GM21367 (cell line): ENCODE measurements at regions not wholly inside any gene's neighbourhood (a gene's known extent, or its start where the extent isn't known, plus 50 kb on each side); places are given as distances from the start of the nearest gene placed in this dataset.
A peak's percentile ranks its signal among the peaks of the same experiment; 100 is the strongest.
"Not testable (repeated sequence)": the region's sequence is repeated elsewhere in the genome, so short reads cannot be mapped to it uniquely, and the experiment has no call there.

Experiments
- ATAC-seq: cut with Tn5 transposase; IDR thresholded peaks from one replicate; pipeline ENCODE4 v1.9.1; 2021; ENCODE audit not compliant: unreplicated experiment

DNA sequence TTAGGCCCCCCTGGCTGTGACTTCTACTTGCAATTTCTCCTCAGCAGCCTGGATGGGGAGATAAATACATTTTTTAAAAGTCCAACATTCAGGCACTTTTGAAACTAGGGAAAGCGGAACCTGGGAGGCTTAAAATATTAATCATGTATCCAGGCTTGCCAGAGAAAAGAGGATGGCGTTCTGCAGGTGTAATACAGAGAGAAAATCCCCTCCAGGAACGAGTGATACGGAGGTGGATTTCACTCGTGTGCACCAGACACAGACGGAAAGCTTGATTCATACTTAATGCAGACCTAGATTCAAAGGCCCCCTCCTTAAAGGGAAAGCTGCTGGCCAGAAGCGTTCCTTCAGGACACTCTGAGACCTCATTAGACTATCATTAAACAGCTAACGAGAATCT lies 354.0 kb upstream of the BOD1L1 start:
- ATAC-seq = no peak

DNA sequence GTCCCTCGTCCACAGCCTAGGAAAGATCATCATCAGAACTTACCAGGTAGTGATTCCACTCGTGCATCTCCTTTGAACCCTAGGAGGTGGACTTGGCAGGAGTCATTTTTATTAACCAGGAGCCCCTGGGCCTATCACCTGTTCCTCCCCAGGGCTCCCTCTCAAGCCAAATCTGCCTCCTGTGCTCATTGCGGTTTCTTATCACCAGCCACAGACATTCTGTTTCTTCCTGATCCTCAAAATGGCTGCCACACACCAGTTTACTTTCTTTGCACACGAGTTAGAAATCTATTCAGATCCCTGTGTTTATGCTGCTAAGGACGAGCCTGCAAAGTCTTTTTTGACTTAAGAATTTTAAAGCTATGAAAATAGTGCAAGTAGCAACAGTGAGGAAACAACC lies 354.5 kb upstream of the BOD1L1 start:
- no peak for ATAC-seq

DNA sequence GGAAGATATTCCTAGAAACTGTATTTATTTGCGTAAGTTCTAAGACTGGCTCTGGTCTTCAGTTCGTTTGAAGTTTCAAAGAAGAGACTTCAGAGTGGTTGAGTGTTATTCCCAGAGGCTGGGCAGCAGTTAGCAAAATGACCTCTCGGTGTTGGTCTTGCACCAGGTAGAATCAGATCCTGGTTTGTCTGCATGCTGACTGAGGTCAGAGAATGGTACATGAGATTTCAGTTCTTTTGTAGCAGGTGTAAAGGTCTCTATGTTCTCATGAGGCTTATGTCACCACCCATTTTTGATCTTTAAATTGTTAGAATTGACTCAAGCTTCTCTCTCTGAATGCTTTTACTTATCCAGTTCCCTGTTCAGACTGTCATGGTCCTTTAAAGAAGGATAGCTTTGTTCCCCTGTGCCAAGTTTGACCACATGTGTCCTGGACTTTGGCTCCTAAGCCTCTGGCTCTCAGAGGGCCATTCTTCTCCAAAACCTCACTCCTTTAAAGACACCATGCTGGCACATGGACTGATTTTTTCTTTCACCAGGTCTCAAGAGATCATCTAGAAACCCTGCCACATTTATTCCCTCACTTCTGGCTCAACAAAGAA lies 355.8 kb upstream of the BOD1L1 start:
- no peak for ATAC-seq

DNA sequence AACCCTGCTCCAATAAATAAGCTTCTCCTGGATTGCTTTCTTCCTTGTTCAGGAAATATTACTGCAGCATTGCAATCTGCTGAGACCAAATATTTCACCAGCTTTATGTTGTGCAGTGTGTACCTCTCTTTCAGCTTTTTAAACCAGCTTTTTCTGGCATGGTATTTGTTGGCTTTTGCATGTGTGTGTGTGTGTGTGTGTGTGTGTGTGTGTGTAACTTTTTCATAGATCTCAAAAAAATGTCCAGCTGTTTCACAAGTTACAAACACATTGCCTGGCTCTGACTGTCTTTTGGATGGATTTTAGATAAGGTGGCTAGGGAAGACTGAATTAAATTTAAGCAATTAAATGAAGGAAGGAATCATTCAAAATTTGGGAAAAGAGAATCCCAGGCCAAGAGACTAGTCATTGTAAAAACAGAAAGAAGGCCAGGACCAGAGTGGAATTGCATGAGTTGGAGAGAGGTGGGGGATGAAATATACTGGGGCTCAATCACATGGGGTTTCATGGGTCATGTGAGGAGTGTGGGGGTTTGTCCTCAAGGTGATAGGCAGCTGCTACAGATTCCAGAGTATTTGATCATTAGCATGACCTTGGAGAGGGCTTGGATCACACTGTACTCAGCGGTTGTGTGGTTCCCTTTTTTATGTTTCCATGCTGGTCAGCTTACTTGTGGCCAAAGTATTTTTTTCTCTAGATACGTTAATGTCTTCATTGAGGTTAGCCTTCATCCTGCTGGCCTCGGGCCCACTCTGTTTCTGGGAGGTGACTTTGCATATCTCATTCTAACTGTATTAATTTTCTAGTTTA lies 357.7 kb upstream of the BOD1L1 start:
- no peak for ATAC-seq

DNA sequence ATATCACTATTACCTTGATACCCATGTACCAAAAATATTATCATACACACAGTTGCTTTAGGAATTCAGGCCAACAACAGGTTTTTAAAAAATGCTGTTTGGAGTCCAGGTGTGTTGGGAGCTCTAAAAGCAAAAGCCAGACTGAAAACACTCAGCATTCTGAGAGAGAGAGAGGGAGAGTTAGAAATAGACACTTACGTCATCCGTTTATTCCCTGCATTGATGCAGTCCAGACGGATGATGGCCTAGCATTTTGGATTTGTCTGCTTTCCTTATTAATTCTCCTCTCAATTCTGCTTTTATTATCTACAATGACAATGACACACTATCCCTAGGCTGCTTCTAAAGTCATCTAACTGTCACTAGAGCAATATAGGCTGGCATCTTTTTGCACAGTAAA lies 358.3 kb upstream of the BOD1L1 start:
- ATAC-seq = no peak

DNA sequence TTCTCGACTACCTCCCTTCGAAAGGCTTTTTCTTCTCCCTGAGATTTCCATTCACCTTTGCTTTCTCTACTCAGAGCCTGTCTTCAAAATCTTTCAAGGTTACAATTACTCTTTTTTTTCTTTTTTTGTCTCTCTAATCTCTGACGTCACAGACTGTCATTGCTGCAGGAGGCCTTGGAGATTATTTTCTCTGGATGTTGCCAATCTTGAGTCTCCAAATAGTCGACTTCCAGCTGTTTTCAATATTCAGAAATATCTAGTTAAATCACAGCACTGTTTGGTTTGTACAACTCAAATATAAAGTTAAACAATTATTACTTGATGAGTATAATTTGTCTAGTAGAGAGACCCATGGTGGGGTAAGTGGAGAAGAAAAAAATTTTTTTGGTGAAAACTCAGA lies 359.0 kb upstream of the BOD1L1 start:
- no peak for ATAC-seq

DNA sequence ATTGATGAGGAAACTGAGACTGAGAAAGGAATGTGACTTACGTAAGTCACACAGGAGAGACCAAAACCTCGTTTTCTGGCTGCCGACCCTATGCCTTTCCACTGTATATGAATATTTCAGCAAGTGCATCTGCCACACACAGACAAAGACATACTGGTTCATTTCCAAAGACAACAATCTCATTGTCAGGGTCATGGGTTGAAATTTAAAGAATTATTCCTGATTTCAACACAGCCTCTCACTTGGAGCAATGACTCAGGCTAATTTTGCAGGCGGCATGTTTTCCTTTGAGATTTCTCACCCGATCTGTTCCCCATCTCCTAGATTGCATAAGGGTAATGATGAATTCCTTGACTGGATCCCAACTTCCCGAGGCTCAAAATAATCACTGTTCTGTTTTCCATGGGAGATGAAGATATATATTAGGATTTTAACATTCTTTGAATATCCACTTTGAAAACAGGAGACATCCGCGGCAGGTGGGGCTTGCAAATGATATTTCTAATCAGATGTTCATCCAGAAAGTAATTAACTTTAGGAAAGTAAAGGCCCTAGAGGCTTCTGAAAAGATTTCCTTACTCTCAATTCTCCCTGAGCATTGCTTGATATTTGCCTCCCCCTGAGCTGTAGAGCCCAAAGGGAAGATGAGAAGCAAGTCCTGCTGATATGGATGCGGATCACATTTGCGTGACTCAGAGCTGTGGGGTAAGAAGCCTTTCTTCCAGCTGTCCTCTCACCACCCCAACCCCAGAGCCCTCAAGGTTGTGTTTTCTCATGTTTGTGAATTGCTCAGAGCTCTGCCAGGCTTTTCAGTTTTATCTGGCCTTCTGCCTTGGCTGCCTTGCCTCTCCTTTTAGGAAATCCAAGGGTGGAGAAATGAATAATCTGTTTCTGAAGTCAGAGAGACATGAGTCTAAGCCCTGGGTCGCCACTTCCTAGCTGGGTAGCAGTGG lies 361.1 kb upstream of the BOD1L1 start:
- no peak for ATAC-seq

DNA sequence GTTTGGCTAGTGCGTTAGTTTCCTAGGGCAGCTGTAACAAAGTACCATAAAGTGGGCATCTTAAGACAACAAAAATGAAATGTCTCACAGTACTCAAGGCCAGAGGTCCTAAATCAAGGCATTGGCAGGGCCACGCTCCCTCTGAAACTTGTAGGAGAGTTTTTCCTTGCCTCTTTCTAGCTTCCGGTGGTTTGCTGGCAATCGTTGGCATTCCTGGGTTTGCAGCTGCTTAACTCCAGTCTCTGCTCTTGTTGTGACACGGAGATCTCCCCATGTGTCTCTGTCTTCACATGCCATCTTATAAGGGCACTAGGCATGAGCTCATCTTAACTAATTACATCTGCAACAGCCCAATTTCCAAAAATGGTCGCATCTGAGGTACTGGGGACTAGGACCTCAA lies 362.0 kb upstream of the BOD1L1 start:
- ATAC-seq = no peak

DNA sequence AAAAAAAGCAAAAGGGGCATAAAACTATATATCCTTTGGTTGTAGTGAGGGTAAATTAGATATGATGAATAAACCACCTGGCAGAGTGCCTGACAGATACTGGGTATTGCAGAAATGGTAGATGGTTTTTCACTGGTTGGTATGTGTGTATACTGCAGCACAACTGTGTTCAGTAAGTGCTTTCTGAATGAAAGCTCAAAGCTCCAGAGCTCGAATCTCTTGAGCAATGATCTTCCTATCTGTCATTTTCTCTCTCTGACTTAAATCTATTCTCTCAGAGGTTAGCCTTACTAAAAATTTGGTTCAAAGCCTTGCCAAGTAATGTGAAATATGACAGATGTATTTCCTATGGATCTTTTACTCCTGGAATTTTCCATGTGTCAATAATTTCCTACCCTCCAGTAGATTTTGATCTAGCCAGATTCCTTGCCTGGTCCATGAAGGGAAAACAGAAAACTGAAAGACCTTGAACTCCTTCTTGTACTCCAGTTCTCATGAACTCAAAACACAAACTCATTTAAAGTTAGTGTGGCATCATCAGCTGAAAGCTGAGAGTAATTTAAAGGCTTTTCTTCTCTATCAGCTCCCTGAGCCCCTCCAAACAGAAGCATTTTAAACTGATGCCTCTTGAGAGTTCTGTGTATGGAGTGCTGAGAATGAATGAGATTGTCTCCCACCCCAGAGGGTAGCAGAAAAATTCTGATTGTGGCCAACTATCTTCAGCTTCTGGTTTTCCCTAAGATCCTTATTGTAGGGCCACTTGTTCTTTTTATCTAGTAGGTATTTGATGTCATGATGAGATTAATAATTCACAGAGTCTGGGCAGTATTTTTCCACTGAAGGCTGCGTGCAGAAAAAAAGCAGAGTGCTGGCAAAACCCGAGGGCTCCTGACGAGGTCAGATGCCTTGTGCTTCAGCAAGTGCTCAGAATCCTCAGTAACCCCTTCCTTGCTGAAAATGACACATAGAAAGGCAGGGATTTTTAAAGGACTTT lies 363.4 kb upstream of the BOD1L1 start:
- no peak for ATAC-seq

DNA sequence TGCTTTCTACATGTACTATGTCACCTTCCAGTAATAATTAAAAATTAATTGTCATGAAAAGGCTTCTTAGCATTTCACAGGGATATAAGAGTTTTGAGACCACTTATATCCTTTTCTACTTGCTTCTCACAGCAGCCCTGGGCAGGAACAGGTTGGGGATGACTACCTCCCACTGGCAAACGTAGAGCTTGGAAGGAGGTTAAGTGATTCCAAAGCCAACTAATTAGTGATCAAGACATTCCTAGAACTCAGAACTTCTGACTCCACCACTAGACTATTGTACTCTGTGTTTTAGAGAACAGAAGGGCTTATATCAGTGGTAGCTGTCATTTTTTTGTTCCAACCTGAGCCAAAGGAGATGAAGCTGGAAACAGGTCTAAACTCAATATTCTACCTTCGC lies 364.5 kb upstream of the BOD1L1 start:
- ATAC-seq = no peak

DNA sequence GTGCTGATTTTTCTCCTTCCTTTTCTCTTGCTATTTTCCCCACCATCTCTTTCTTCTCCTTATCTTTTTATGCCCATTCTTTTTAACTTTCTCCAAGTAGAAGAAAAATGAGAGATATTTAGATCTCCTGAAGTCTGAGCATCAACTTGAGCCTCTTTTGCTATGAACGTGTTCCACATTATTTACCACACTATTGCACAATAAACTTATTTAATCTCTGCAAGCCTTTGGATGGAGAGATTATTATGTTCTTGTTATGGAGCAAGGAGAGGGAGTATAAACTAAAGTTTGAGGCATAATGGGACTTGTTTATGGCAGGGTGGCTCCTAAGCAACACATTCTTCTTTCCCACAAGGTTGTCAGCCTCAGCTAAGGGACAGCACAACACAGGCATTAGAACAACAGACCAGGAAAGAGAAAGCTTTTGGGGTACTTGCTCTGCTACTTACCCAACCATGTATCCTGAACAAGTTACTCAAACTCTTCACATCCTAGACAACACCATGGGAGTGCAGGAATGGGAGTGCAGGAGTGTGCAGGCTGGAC lies 365.5 kb upstream of the BOD1L1 start:
- no peak for ATAC-seq

DNA sequence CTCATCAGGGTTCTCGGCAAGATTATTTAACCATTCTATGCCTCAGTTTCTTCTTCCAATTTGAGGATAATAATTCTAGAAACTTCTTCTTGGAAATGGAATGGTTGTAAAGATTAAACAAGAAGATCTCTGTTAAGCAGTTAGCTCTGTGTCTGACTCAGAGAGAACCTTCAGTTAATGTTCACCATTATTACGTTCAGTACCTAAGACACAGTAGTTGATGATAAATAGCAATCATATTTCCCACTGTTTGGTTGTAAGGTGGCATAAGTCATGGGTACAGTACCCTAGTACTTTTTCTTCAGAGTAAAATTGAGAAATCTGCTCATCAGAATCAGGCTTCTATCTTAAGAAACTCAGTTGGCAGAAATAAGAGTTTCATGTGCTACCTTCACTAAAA lies 366.5 kb upstream of the BOD1L1 start:
- no peak for ATAC-seq

DNA sequence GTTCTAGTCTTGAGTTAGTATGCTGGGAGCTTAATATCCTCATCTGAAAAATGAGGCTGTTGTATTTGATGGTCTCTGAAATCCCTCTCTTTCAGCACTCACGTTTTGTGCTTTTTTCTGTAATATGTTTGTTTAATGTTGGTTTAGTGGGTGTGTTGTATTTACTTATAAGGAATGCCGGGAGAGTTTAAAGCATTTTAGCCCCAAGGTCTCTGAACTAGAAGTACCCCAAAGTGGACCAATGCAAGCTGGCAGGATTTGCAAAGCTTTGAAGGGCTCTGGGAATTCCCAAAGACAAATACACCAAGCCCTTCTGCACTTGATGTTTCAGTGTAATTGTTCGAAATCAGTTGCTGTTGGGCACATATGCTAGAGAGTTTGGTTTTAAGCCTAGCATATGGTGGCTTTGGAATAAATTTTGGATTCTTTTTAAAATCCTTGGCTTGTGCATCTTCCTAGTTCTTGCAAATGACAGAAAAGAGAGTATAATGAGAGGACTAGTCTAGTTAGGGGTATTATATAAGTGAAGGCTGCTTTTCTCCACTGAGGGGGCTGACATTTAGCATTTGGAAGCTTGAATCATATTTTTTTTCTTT lies 371.4 kb upstream of the BOD1L1 start:
- ATAC-seq = no peak

DNA sequence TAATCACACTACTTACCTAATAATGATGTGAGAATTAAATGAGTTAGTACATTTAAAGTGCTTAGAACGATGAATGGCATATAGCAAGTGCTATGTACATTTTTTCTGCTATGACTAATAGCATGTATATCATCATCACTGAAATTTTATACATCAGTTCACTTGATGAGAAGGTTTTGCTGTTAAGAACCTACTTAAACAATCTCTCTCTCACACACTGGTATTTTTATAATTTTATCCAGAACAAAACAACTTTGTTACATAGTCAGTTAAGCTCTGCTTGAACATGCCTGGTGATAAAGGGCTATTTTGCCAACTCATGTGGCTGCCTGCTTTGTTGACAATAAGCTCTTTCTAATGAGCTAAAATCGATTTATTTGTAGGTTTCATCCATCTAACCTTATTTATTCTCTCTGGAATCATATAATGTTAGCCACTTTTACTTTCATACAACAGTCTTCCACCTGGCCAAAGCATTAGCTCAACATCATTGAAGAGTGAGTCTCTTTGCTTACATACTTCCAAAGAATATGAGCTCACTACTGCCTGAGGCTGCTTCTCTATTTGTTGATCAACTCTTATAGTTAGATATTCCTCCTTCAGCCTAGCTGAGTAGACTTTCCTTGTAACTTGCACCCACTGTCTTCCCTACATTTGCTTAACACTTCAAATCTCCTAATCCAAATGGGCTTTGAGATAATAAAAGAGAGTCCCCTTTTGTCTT lies 372.7 kb upstream of the BOD1L1 start:
- ATAC-seq = no peak

DNA sequence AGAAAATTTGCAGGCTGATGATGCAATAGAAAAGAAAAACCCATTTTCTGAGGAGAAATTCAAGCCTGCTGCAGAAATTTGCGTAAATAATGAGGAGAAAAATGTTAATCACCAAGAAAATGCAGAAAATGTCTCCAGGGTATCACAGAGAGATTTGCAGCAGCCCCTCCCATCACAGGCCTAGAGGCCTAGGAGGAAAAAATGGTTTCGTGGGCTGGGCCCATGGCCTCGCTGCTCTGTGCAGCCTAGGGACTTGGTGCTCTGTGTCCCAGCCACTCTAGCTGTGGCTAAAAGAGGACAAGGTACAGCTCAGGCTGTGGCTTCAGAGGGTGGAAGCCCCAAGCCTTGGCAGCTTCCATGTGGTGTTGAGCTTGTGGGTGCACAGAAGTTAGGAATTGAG lies 374.8 kb upstream of the BOD1L1 start:
- not testable (repeated sequence) for ATAC-seq

DNA sequence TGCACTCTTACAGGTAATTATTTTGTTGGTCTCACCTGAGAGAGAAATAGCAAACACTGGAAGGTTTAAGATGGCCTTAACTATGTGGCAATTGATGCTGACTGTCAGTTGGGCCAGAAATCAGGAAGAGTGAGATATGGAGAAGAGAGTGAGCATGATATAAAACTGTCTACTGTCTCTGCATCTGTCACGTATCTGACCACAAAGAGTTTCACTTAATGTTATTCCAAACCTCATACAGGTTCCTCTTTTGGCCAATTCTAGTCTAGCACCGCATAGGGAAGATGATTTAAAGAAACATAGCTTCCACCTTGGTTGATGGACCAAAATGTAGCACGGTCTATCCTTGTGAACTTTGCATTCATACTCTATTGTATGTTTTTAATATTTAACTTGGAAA lies 381.0 kb upstream of the BOD1L1 start:
- peak; percentile 71 for ATAC-seq

DNA sequence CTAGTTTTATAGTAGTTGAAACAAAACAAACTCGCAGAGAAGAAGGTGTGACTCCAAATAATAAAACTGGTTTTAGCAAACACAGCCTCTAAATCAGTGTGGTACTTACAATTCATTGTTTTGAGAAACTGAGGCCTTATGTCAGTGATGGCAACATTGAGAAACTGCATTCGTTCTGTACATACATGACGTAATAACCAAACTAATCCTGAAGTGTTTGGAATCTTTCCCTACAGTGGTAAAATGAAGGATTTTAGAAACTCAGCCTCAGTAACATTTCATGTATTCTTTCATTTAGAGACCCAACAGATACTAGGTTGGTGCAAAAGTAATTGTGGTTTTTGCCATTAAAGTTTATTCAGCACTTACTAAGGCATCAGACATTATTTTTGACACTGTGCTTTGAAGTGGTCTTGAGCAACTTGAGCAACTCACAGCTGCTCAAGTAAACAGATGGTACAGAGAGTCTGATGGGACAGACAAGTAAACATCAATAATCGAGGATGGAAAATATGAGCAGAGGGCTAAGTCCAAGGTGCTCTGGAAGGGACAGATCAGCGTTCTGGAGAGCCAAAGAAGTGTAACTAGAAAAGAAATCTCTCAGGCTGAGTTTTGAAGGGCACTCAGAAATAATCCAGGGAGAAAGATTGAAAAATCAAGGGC lies 390.8 kb upstream of the BOD1L1 start:
- ATAC-seq = no peak

DNA sequence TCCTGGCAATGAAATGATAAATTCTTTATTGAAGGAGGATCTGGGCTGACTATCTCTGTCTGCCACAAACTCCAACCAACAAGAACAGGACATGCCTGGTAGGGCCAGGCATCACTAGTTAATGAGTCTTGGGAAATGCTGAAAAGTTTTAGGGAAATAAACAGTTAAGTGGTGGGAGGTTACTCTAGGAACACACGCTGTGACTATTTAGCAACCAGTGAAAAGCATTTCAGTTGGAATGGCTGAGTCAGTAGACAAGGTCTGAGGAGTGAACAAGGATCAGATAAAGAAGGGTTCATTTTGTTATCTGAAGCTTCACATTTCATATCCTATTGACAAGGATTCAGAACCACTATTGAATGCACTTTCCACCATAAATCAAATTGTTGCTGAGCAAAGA lies 394.9 kb upstream of the BOD1L1 start:
- ATAC-seq = no peak

DNA sequence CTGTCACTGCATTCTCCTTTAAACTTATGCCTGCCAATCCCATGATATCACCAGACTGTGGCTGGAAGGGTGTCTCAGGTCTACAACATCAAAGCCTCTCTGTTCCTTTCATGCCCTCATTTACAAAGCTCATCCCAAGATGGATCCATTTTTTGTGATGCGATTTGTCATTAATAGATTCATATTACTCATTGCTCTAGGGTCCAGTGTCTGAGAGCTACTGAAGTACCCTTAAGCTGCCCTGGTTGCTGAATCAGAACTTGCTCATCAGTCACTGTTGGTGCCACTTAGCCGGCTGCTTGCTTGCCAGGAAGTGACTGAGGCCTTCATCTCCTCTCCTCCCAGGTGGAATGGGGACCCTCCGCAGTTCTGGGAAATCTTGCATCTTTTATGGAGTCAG lies 395.5 kb upstream of the BOD1L1 start:
- ATAC-seq = no peak
